ENCODE measurements at regions not wholly inside any gene's neighbourhood (a gene's known extent, or its start where the extent isn't known, plus 50 kb on each side); places are given as distances from the start of the nearest gene placed in this dataset.

- ATAC-seq: no peak
- no peaks in the 10 kb centered on the region for H3K36me3 ChIP-seq
Measured at GRCh38 chr4:148946271-148946670, 504.1 kb upstream of the NR3C2 start.

GRCh38 chr4:148944839-148945219 is 502.6 kb upstream of the NR3C2 start:
- in situ Hi-C loops (cut with MboI; ENCODE audit: low sequenced_read_pairs in 4 of 4) (no loop called here), intact Hi-C loops (cut with DNase I; ENCODE audit: low total_unique reads) (no loop called here)
- TF ChIP-seq POLR2A (IDR thresholded peaks at IDR 0.05) (no peak), CTCF (IDR thresholded peaks at IDR 0.05 in 4 of 5, conservative IDR thresholded peaks at IDR 0.05 in 1 of 5) (no peak)
- DNase-seq (no peak), ATAC-seq (no peak)
- H3K4me1 ChIP-seq: no peaks in the 10 kb centered on the region
- no peak overlapping the region for H3K27ac ChIP-seq
- no peak overlapping the region for H3K4me3 ChIP-seq
- no peaks in the 10 kb centered on the region for H3K36me3 ChIP-seq
- no peaks in the 10 kb centered on the region for H3K27me3 ChIP-seq
- H3K9me3 ChIP-seq: no peaks in the 10 kb centered on the region

More at GRCh38 chr4:148946271-148946670, 504.1 kb upstream of the NR3C2 start:
- no peaks in the 10 kb centered on the region for H3K9me3 ChIP-seq
- H3K27ac ChIP-seq: no peak overlapping the region
- no peaks in the 10 kb centered on the region for H3K27me3 ChIP-seq
- TF ChIP-seq POLR2A (IDR thresholded peaks at IDR 0.05): no peak
- no peak for TF ChIP-seq CTCF (IDR thresholded peaks at IDR 0.05 in 4 of 5, conservative IDR thresholded peaks at IDR 0.05 in 1 of 5)
- H3K4me3 ChIP-seq: no peak overlapping the region
- in situ Hi-C loops (cut with MboI; ENCODE audit: low sequenced_read_pairs in 4 of 4): no loop called here
- intact Hi-C loops (cut with DNase I; ENCODE audit: low total_unique reads): no loop called here
- H3K4me1 ChIP-seq: no peaks in the 10 kb centered on the region
- DNase-seq: no peak

- no peaks in the 10 kb centered on the region for H3K36me3 ChIP-seq
- no peak overlapping the region for H3K27ac ChIP-seq
- no peaks in the 10 kb centered on the region for H3K27me3 ChIP-seq
- H3K9me3 ChIP-seq: no peaks in the 10 kb centered on the region
- no peak for DNase-seq
- ATAC-seq: no peak
- no peaks in the 10 kb centered on the region for H3K4me1 ChIP-seq
- intact Hi-C loops (cut with DNase I; ENCODE audit: low total_unique reads): no loop called here
- in situ Hi-C loops (cut with MboI; ENCODE audit: low sequenced_read_pairs in 4 of 4): no loop called here
- H3K4me3 ChIP-seq: no peak overlapping the region
- TF ChIP-seq POLR2A (IDR thresholded peaks at IDR 0.05) (no peak), CTCF (IDR thresholded peaks at IDR 0.05 in 4 of 5, conservative IDR thresholded peaks at IDR 0.05 in 1 of 5) (no peak)
Measured at GRCh38 chr4:148944136-148944838, 502.1 kb upstream of the NR3C2 start.

- intact Hi-C loops (cut with DNase I; ENCODE audit: low total_unique reads): no loop called here
- Histone ChIP-seq H3K27me3 (no peaks in the 10 kb centered on the region), H3K4me1 (no peaks in the 10 kb centered on the region), H3K4me3 (no peak overlapping the region), H3K27ac (no peak overlapping the region), H3K9me3 (no peaks in the 10 kb centered on the region), H3K36me3 (no peaks in the 10 kb centered on the region)
- ATAC-seq (no peak), DNase-seq (no peak)
- no peak for TF ChIP-seq POLR2A (IDR thresholded peaks at IDR 0.05)
- TF ChIP-seq CTCF (IDR thresholded peaks at IDR 0.05 in 4 of 5, conservative IDR thresholded peaks at IDR 0.05 in 1 of 5): no peak
- in situ Hi-C loops (cut with MboI; ENCODE audit: low sequenced_read_pairs in 4 of 4): no loop called here
Measured at GRCh38 chr4:148934926-148935578, 492.8 kb upstream of the NR3C2 start.

All from gastrocnemius medialis (tissue), 4 donors.